SK-N-SH (cell line): ENCODE measurements at regions not wholly inside any gene's neighbourhood (a gene's known extent, or its start where the extent isn't known, plus 50 kb on each side); places are given as distances from the start of the nearest gene placed in this dataset.

Source experiments
- CTCF ChIA-PET: fragments of 300-600, 350-600 bp; formaldehyde crosslinking; extraction: SDS; loops from one replicate; lab custom pipeline; 2021; lab: Yijun Ruan, JAX
- POLR2A ChIA-PET: fragments of 350-600 bp; sonication (Branson Sonifier 250); formaldehyde crosslinking; extraction: SDS; loops from one replicate; lab custom pipeline; 2020; ENCODE audit warnings: antibody characterized with exemption, inconsistent platforms; lab: Yijun Ruan, JAX
- DNase-seq: peaks from one replicate; pipeline ENCODE4 v3.0.0; 2012
- H2AFZ ChIP-seq: fragments of 200-600 bp; sonication (generic); 2 replicates; pipeline ENCODE4 v1.8.1; 2016; ENCODE audit warnings: antibody characterized with exemption, mild to moderate bottlenecking, low read depth
- H3F3A ChIP-seq: fragments of 200-600 bp; sonication (generic); replicated peaks from 2 replicates; pipeline ENCODE3; 2016; ENCODE audit warnings: antibody characterized with exemption, mild to moderate bottlenecking; ENCODE audit not compliant: insufficient read depth
- H3K27ac ChIP-seq, 2 experiments: fragments of 200-500 bp in 1 of 2; fragments of 200-600 bp in 1 of 2; sonication (Bioruptor generic) in 1 of 2; sonication (generic), shearing (Covaris generic) in 1 of 2; 2 replicates each; pipeline versions ENCODE4 v1.5.1 to v1.6.1; 2014 to 2016; ENCODE audit warnings: low read depth in 2 of 2, inconsistent platforms in 1 of 2, low read length in 1 of 2, mild to moderate bottlenecking in 1 of 2, mixed read lengths in 1 of 2
- H3K27me3 ChIP-seq: fragments of 200-600 bp; sonication (generic), shearing (Covaris generic); 2 replicates; pipeline ENCODE4 v1.6.1; 2016; ENCODE audit warnings: mixed run types; ENCODE audit not compliant: insufficient read depth
- H3K36me3 ChIP-seq, 2 experiments: fragments of 200-500 bp in 1 of 2; fragments of 200-600 bp in 1 of 2; sonication (Bioruptor generic) in 1 of 2; sonication (generic) in 1 of 2; replicated peaks in 1 of 2; 2 replicates each; pipeline versions ENCODE3 to v1.5.1; 2014 to 2016; ENCODE audit warnings: low read length in 1 of 2, mild to moderate bottlenecking in 1 of 2; ENCODE audit not compliant: insufficient read depth in 2 of 2, control insufficient read depth in 1 of 2
- H3K4me1 ChIP-seq, 2 experiments: fragments of 200-500 bp in 1 of 2; fragments of 200-600 bp in 1 of 2; sonication (Bioruptor generic) in 1 of 2; sonication (generic), shearing (Covaris generic) in 1 of 2; 2 replicates each; pipeline versions ENCODE4 v1.5.1 to v1.6.1; 2014 to 2016; ENCODE audit warnings: low read depth in 1 of 2, low read length in 1 of 2, mixed run types in 1 of 2; ENCODE audit not compliant: insufficient read depth in 2 of 2, control insufficient read depth in 1 of 2
- H3K4me2 ChIP-seq: fragments of 200-600 bp; sonication (generic), shearing (Covaris generic); 2 replicates; pipeline ENCODE4 v1.6.1; 2017; ENCODE audit warnings: mixed run types
- H3K4me3 ChIP-seq, 2 experiments: fragments of 200-500 bp in 1 of 2; fragments of 200-600 bp in 1 of 2; sonication (Bioruptor generic) in 1 of 2; sonication (generic), shearing (Covaris generic) in 1 of 2; 2 replicates each; pipeline versions ENCODE4 v1.5.1 to v1.8.1; 2014 to 2016; ENCODE audit warnings: low read depth in 2 of 2, inconsistent platforms in 1 of 2, low read length in 1 of 2, mild to moderate bottlenecking in 1 of 2, mixed read lengths in 1 of 2, moderate library complexity in 1 of 2
- H3K79me2 ChIP-seq: fragments of 200-600 bp; sonication (generic); 2 replicates; pipeline ENCODE4 v1.8.1; 2017; ENCODE audit warnings: mild to moderate bottlenecking; ENCODE audit not compliant: insufficient read depth
- H3K9ac ChIP-seq: fragments of 200-600 bp; sonication (generic); 2 replicates; pipeline ENCODE4 v1.6.1; 2017; ENCODE audit warnings: mixed run types
- H3K9me2 ChIP-seq: fragments of 200-600 bp; sonication (generic); 2 replicates; pipeline ENCODE4 v1.6.1; 2017; ENCODE audit warnings: mixed run types
- H3K9me3 ChIP-seq: fragments of 200-600 bp; sonication (generic); 2 replicates; pipeline ENCODE4 v1.6.1; 2017; ENCODE audit warnings: mixed run types, mild to moderate bottlenecking, moderate library complexity
- H4K20me1 ChIP-seq: fragments of 200-600 bp; sonication (generic); 2 replicates; pipeline ENCODE4 v1.6.1; 2017; ENCODE audit warnings: mild to moderate bottlenecking, mixed run types; ENCODE audit not compliant: insufficient read depth
- FOXM1 ChIP-seq: IDR thresholded peaks from 2 replicates; pipeline ENCODE4 v1.4.0; 2012; ENCODE audit warnings: low read depth, mild to moderate bottlenecking
- GABPA ChIP-seq: IDR thresholded peaks from 2 replicates; pipeline ENCODE4 v1.4.0; 2012; ENCODE audit warnings: low read depth, mild to moderate bottlenecking
- JUND ChIP-seq: IDR thresholded peaks from 2 replicates; pipeline ENCODE4 v1.4.0; 2012
- MEF2A ChIP-seq: IDR thresholded peaks from 2 replicates; pipeline ENCODE4 v1.4.0; 2012; ENCODE audit warnings: low read depth, borderline replicate concordance
- MXI1 ChIP-seq: IDR thresholded peaks from 2 replicates; pipeline ENCODE4 v1.6.1; 2012; ENCODE audit warnings: mild to moderate bottlenecking, low read depth, low read length, improper control_type of control experiment
- NFIC ChIP-seq: IDR thresholded peaks from 2 replicates; pipeline ENCODE4 v1.4.0; 2012; ENCODE audit warnings: borderline replicate concordance
- NRF1 ChIP-seq: IDR thresholded peaks from 2 replicates; pipeline ENCODE4 v1.6.1; 2012; ENCODE audit warnings: low read depth, mild to moderate bottlenecking, low read length
- POLR2AphosphoS5 ChIP-seq: IDR thresholded peaks from 2 replicates; pipeline ENCODE4 v1.6.1; 2012; ENCODE audit warnings: low read depth, low read length
- RAD21 ChIP-seq: IDR thresholded peaks from 2 replicates; pipeline ENCODE4 v1.6.1; 2012; ENCODE audit warnings: mild to moderate bottlenecking, low read length
- TAF1 ChIP-seq: IDR thresholded peaks from 2 replicates; pipeline ENCODE4 v1.6.1; 2012; ENCODE audit warnings: low read depth, mild to moderate bottlenecking, low read length, moderate library complexity, borderline replicate concordance
- TEAD4 ChIP-seq: IDR thresholded peaks from 2 replicates; pipeline ENCODE4 v1.4.0; 2012; ENCODE audit warnings: mild to moderate bottlenecking, borderline replicate concordance; ENCODE audit not compliant: insufficient read depth
- WGBS: methylation state at CpG from one replicate; pipeline ENCODE4 v1.1.6; 2017; ENCODE audit warnings: low lambda C conversion rate; 5-methylcytosine and 5-hydroxymethylcytosine counted together
- TF ChIP-seq, protein P1 (sequence below): fragments of 200-600 bp; sonication (generic); IDR thresholded peaks from 2 replicates; pipeline ENCODE4 v1.6.1; 2017; ENCODE audit warnings: antibody characterized with exemption, mild to moderate bottlenecking, moderate library complexity
- TF ChIP-seq, protein P2 (sequence below): IDR thresholded peaks from 2 replicates; pipeline ENCODE4; 2012
- TF ChIP-seq, protein P3 (sequence below): IDR thresholded peaks from 2 replicates; pipeline ENCODE4 v1.6.1; 2012; ENCODE audit warnings: mild to moderate bottlenecking, low read depth, low read length, moderate library complexity

DNA sequence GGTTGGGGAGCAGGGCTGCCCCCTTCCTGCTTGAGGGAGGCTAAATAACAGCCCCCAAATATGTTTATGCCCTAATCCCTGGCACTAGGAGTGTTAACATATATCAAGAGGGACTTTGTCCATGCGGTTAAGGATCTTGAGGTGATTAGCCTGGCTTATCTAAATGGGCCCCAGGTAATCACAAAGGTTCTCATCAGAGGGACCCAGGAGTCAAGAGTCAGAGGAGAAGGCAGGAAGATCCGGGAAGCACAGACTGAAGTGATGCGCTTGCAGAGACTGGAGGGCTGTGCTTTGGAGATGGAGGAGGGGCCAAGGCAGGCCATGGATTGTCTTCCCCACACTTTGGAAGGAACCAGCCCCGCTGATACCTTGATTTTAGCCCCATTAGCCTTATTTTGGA, 86.4 kb downstream of the IER5 start:
- TF ChIP-seq GABPA: no peak
- TF ChIP-seq NFIC: no peak
- TF ChIP-seq, protein P1, sequence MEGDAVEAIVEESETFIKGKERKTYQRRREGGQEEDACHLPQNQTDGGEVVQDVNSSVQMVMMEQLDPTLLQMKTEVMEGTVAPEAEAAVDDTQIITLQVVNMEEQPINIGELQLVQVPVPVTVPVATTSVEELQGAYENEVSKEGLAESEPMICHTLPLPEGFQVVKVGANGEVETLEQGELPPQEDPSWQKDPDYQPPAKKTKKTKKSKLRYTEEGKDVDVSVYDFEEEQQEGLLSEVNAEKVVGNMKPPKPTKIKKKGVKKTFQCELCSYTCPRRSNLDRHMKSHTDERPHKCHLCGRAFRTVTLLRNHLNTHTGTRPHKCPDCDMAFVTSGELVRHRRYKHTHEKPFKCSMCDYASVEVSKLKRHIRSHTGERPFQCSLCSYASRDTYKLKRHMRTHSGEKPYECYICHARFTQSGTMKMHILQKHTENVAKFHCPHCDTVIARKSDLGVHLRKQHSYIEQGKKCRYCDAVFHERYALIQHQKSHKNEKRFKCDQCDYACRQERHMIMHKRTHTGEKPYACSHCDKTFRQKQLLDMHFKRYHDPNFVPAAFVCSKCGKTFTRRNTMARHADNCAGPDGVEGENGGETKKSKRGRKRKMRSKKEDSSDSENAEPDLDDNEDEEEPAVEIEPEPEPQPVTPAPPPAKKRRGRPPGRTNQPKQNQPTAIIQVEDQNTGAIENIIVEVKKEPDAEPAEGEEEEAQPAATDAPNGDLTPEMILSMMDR: no peak
- TF ChIP-seq JUND: no peak
- no peak for TF ChIP-seq NRF1
- no peak for TF ChIP-seq TAF1
- TF ChIP-seq MEF2A: no peak
- TF ChIP-seq TEAD4: no peak
- no peak for TF ChIP-seq RAD21
- TF ChIP-seq, protein P2, sequence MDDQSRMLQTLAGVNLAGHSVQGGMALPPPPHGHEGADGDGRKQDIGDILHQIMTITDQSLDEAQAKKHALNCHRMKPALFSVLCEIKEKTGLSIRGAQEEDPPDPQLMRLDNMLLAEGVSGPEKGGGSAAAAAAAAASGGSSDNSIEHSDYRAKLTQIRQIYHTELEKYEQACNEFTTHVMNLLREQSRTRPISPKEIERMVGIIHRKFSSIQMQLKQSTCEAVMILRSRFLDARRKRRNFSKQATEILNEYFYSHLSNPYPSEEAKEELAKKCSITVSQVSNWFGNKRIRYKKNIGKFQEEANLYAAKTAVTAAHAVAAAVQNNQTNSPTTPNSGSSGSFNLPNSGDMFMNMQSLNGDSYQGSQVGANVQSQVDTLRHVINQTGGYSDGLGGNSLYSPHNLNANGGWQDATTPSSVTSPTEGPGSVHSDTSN: no peak
- no peak for TF ChIP-seq FOXM1
- no peak for TF ChIP-seq MXI1
- POLR2A ChIA-PET: no interaction called here
- H3K9me3 ChIP-seq: no peaks in the 10 kb centered on the region
- H2AFZ ChIP-seq: no peak overlapping the region
- H3F3A ChIP-seq: no peaks in the 10 kb centered on the region
- WGBS: 74% methylated on average over 4 of the region's 4 CpGs
- no peaks in the 10 kb centered on the region; the same call in 1 of the 2 replicates for H3K27me3 ChIP-seq
- no peak overlapping the region for H3K4me3 ChIP-seq
- peaks cover 0 to 7% of the 10 kb centered on the region in 2 experiments; a peak in 2 of 4 replicates for H3K4me1 ChIP-seq
- H3K27ac ChIP-seq: no peak overlapping the region
- H3K4me2 ChIP-seq: no peak overlapping the region
- CTCF ChIA-PET: interaction anchor here (0.6 to 2.1 kb wide), 3 partner anchors 15 to 275 kb away, joined by 3 to 12 read pairs (median 3); no protein-coding TSS in a partner anchor
- H4K20me1 ChIP-seq: no peaks in the 10 kb centered on the region
- H3K36me3 ChIP-seq: no peaks in the 10 kb centered on the region
- H3K79me2 ChIP-seq: no peaks in the 10 kb centered on the region
- no peak for DNase-seq
- H3K9ac ChIP-seq: no peak overlapping the region
- H3K9me2 ChIP-seq: no peaks in the 10 kb centered on the region

DNA sequence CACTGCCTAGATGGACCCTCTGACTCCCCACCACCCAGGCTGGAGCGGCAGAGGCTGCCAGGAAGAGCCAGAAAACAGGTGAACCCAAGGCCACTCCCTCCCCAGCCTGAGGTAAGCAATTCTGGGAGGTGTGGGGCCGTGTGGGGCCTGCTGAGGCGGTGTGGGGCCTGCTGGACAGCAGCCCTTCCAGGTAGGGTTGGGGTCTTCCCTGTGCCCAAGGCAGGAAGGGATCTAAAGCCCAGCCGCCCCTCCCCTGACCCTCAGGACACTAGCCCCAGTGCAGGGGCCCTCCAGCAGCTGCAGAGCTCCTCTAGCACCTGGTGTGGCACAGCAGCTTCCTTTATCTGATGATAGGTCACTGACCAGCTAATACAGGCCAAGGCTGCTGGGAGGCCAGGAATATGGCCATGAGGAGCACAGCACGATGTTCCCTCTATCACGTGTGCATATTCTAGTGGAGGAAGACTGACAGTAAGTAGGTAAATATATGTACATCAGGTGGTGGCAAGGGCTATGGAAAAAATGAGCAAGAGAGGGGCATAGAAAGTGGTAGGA, 86.9 kb downstream of the IER5 start:
- ChIA-PET POLR2A (no interaction called here), CTCF (interaction anchor here (0.6 to 1.3 kb wide), 6 partner anchors 8 to 256 kb away, joined by 3 to 4 read pairs (median 3); no protein-coding TSS in a partner anchor)
- no peaks in the 10 kb centered on the region for H4K20me1 ChIP-seq
- H3K27ac ChIP-seq: no peak overlapping the region
- no peaks in the 10 kb centered on the region; the same call in 1 of the 2 replicates for H3K27me3 ChIP-seq
- no peaks in the 10 kb centered on the region for H3K36me3 ChIP-seq
- 49% methylated on average over 4 of the region's 6 CpGs for WGBS
- no peak overlapping the region for H2AFZ ChIP-seq
- DNase-seq: no peak
- H3K9ac ChIP-seq: no peak overlapping the region
- H3F3A ChIP-seq: no peaks in the 10 kb centered on the region
- H3K9me2 ChIP-seq: no peaks in the 10 kb centered on the region
- no peak overlapping the region for H3K4me3 ChIP-seq
- H3K4me1 ChIP-seq: peaks cover 0 to 10% of the 10 kb centered on the region in 2 experiments; a peak in 2 of 4 replicates
- H3K9me3 ChIP-seq: no peaks in the 10 kb centered on the region
- H3K79me2 ChIP-seq: no peaks in the 10 kb centered on the region
- H3K4me2 ChIP-seq: no peak overlapping the region
- TF ChIP-seq POLR2AphosphoS5: no peak
- TF ChIP-seq, protein P3, sequence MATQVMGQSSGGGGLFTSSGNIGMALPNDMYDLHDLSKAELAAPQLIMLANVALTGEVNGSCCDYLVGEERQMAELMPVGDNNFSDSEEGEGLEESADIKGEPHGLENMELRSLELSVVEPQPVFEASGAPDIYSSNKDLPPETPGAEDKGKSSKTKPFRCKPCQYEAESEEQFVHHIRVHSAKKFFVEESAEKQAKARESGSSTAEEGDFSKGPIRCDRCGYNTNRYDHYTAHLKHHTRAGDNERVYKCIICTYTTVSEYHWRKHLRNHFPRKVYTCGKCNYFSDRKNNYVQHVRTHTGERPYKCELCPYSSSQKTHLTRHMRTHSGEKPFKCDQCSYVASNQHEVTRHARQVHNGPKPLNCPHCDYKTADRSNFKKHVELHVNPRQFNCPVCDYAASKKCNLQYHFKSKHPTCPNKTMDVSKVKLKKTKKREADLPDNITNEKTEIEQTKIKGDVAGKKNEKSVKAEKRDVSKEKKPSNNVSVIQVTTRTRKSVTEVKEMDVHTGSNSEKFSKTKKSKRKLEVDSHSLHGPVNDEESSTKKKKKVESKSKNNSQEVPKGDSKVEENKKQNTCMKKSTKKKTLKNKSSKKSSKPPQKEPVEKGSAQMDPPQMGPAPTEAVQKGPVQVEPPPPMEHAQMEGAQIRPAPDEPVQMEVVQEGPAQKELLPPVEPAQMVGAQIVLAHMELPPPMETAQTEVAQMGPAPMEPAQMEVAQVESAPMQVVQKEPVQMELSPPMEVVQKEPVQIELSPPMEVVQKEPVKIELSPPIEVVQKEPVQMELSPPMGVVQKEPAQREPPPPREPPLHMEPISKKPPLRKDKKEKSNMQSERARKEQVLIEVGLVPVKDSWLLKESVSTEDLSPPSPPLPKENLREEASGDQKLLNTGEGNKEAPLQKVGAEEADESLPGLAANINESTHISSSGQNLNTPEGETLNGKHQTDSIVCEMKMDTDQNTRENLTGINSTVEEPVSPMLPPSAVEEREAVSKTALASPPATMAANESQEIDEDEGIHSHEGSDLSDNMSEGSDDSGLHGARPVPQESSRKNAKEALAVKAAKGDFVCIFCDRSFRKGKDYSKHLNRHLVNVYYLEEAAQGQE: no peak
